ENCODE measurements at regions not wholly inside any gene's neighbourhood (a gene's known extent, or its start where the extent isn't known, plus 50 kb on each side); places are given as distances from the start of the nearest gene placed in this dataset.

DNA sequence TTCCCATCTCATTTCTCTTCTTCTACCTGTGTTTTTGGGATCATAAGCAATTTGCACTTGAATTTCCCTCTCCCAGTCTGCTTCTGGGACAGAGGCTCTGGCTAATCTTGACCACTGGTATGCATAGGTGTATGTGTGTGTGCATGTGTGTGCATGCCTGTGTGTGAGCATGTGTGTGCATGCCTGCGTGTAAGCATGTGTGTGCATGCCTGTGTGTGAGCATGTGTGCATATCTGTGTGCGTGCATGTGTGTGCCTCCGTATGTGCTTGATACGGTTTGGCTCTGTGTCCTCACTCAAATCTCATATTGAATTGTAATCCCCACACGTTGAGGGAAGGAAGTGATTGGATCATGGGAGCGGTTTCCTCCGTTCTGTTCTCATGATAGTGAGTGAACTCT is 77.7 kb downstream of the HAPSTR1 start:
- Mint-ChIP-seq H3K36me3 (no peaks in the 10 kb centered on the region), H3K27ac (no peak overlapping the region), H3K4me1 (no peaks in the 10 kb centered on the region), H3K27me3 (no peaks in the 10 kb centered on the region), H3K9me3 (ENCODE audit: low read depth) (no peaks in the 10 kb centered on the region), H3K4me3 (no peak overlapping the region)
- ATAC-seq = no peak
- CTCF ChIA-PET = no interaction called here
- no peak for DNase-seq

DNA sequence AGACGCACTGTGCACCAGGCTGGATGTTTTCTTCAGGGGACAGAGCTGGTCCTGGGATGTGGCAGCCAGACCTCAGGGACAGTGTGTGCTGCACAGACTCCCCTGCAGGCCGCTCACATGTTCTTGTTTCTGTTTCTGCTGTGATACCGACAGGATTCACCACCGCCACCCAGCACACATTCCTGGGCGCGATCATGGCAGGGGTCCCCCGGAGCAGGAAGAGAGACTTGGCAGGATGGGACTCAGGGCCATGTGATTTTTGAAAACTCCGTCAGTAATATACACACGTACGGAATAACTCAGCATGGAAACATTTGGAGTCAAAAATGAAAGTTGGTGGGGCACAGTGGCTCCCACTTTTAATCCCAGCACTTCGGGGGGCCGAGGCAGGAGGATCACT is 79.0 kb downstream of the HAPSTR1 start:
- Mint-ChIP-seq H3K4me3 (no peak overlapping the region), H3K36me3 (no peaks in the 10 kb centered on the region), H3K27ac (no peak overlapping the region), H3K9me3 (ENCODE audit: low read depth) (no peaks in the 10 kb centered on the region), H3K27me3 (no peaks in the 10 kb centered on the region), H3K4me1 (no peaks in the 10 kb centered on the region)
- CTCF ChIA-PET = no interaction called here
- DNase-seq (no peak), ATAC-seq (no peak)

DNA sequence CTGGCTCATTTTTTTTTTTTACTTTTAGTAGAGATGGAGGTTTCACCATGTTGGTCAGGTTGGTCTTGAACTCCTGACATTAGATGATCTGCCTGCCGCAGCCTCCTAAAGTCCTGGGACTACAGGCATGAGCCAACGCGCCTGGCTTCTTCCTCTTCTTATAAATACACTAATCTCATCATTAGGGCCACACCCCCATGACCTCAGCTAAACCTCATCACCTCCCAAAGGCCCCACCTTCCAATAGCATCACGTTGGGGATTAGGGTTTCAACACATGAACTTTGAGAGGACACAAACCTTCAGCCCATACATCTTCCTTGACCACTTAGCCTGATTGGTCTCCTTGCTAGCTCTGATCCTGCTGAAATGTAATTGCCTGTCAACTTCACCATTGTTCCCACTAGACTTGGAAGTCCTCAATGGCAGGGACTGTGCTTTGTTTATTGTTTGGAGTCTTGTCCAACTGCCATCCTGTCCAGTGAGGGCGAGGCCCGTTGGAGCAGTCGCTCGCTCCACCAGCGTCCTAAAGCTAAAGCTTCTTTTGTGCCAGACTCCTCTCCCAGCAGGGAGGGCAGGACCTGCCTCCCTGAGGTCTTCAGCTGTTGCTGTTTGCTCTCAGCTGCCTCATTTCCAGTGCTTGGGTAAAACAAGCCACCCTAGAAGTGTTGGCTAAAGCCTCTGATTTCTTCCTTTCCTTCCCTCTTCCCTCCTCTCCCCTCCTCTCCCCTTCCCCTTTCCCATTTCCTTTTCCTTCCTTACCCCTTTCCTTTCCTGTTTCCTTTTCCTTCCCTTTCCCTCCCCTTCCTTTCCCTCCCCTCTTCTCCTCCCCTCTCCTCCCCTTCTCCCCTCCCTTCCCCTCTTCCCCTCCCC is 85.3 kb downstream of the HAPSTR1 start:
- no peaks in the 10 kb centered on the region for H3K27me3 Mint-ChIP-seq
- H3K4me1 Mint-ChIP-seq = no peaks in the 10 kb centered on the region
- H3K9me3 Mint-ChIP-seq (ENCODE audit: low read depth) = no peaks in the 10 kb centered on the region
- no peaks in the 10 kb centered on the region for H3K36me3 Mint-ChIP-seq
- ATAC-seq (no peak), DNase-seq (no peak)
- CTCF ChIA-PET = no interaction called here
- H3K27ac Mint-ChIP-seq = no peak overlapping the region
- no peak overlapping the region for H3K4me3 Mint-ChIP-seq

DNA sequence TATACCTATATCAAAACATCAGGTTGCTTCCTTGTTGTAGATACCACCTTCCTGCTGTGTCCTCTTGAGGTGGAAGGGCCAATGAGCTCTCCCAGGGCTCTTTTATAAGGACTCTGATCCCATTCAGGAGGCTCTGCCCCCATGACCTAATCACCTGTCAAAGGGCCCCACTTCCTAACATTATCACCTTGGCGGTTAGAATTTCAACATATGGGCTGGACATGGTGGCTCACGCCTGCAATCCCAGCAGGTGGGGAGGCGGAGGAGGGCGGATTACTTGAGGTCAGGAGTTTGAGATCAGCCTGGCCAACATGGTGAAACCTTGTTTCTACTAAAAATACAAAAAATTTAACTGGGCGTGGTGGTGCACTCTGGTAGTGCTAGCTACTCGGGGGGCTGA is 86.4 kb downstream of the HAPSTR1 start:
- no peaks in the 10 kb centered on the region for H3K27me3 Mint-ChIP-seq
- CTCF ChIA-PET = no interaction called here
- H3K27ac Mint-ChIP-seq = no peak overlapping the region
- no peaks in the 10 kb centered on the region for H3K4me1 Mint-ChIP-seq
- ATAC-seq (no peak), DNase-seq (no peak)
- H3K4me3 Mint-ChIP-seq = no peak overlapping the region
- H3K36me3 Mint-ChIP-seq = no peaks in the 10 kb centered on the region
- no peaks in the 10 kb centered on the region for H3K9me3 Mint-ChIP-seq (ENCODE audit: low read depth)

DNA sequence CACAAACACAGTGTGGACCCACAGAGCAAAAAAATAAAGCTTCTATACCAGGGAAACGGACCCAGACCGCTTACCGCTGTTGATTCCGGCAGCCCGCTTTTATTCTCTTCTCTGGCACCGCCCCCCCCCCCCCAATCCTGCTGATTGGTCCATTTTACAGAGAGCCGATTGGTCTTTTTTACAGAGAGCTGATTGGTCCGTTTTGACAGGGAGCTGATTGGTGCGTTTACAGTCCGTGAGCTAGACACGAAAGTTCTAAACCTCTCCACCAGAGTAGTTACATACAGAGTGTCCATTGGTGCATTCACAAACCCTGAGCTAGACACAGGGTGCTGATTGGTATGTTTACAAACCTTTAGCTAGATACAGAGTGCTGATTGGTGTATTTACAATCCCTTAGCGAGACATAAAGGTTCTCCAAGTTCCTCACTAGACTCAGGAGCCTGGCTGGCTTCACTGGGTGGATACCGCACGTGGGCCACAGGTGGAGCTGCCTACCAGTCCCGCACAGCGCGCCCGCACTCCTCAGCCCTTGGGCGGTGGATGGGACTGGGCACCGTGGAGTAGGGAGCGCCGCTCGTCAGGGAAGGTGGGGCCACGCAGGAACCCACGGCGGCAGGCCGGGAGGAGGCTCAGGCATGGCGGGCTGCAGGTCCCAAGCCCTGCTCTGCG is 92.4 kb downstream of the HAPSTR1 start:
- CTCF ChIA-PET = no interaction called here
- no peaks in the 10 kb centered on the region for H3K36me3 Mint-ChIP-seq
- no peak for DNase-seq

DNA sequence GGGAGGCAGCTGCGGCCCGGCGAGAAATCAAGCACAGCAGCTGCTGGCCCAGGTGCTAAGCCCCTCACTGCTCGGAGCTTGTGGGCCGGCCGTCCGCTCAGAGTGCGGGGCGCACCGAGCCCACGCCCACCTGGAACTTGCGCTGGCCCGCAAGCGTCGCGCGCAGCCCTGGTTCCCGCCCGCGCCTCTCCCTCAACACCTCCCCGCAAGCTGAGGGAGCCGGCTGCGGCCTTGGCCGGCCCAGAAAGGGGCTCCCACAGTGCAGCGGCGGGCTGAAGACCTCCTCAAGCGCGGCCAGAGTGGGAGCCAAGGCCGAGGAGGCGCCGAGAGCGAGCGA is 92.9 kb downstream of the HAPSTR1 start:
- DNase-seq (no peak), ATAC-seq (no peak)
- Mint-ChIP-seq H3K9me3 (ENCODE audit: low read depth) (no peaks in the 10 kb centered on the region), H3K4me1 (no peaks in the 10 kb centered on the region), H3K27me3 (no peaks in the 10 kb centered on the region), H3K27ac (no peak overlapping the region), H3K4me3 (no peak overlapping the region), H3K36me3 (no peaks in the 10 kb centered on the region)
- CTCF ChIA-PET = no interaction called here

More for the DNA sequence above, 92.4 kb downstream of the HAPSTR1 start:
- Mint-ChIP-seq H3K9me3 (ENCODE audit: low read depth) (no peaks in the 10 kb centered on the region), H3K27me3 (no peaks in the 10 kb centered on the region), H3K4me3 (no peak overlapping the region), H3K27ac (no peak overlapping the region), H3K4me1 (no peaks in the 10 kb centered on the region)
- ATAC-seq = no peak

DNA sequence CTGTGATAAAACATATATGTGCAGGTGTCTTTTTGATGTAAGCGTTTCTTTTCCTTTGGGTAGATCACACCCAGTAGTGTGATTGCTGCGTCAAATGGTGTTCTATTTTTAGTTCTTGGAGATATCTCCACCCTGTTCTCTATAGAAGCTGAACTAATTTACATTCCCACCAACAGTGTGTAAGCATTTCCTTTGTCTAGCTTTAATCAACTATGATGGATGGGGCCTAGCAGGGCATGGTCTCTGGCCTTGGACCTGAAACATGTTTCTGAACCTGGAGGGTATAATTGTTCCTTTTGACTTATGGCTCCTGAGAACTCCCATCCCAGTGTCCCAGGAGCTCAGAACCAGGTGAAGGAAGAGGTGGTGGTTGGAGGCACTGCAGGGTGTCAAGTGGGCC is 93.9 kb downstream of the HAPSTR1 start:
- Mint-ChIP-seq H3K4me1 (no peaks in the 10 kb centered on the region), H3K27me3 (no peaks in the 10 kb centered on the region), H3K4me3 (no peak overlapping the region), H3K9me3 (ENCODE audit: low read depth) (no peaks in the 10 kb centered on the region), H3K27ac (no peak overlapping the region), H3K36me3 (no peaks in the 10 kb centered on the region)
- CTCF ChIA-PET = no interaction called here
- no peak for ATAC-seq
- DNase-seq = no peak

DNA sequence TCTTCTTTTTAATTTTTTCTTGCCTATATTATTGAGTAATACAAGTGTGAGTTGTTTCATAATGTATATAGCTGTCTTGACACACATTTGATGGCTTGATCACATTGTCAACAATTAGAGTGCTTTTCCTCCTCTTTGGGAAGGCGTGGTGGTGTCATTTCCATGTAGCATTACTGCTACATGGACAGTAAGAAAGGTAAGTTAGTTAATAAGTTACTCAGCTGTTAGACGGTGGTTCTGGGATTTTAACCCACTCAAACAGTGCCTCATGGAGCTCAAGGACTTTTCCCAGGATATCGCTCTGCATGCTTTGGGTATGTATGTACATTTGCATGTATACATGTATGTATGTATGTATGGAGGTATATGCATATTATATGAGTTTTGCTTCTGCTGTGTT is 94.6 kb downstream of the HAPSTR1 start:
- H3K4me3 Mint-ChIP-seq = no peak overlapping the region
- ATAC-seq (no peak), DNase-seq (no peak)
- H3K36me3 Mint-ChIP-seq = no peaks in the 10 kb centered on the region
- H3K27ac Mint-ChIP-seq = no peak overlapping the region
- CTCF ChIA-PET = no interaction called here
- no peaks in the 10 kb centered on the region for H3K4me1 Mint-ChIP-seq
- no peaks in the 10 kb centered on the region for H3K9me3 Mint-ChIP-seq (ENCODE audit: low read depth)
- H3K27me3 Mint-ChIP-seq = no peaks in the 10 kb centered on the region

DNA sequence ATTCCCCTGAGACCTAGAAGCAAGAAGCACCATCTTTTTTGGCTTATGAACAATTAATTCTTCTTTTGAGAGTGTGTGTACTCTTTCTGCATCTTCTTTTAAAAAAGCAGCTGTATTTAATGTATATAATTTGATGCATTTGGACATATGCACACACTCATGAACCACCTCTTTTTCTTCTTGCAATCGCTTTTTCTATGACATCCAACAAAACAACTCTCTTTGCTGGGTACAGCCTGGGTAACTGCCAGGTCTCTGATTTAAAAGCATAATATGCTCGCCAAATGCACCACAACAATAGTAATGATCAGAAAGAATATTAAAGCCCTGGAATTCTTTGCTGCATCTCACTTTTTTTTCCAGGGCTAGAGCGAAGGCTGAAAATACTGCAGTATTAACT is 97.3 kb downstream of the HAPSTR1 start:
- Mint-ChIP-seq H3K27me3 (no peaks in the 10 kb centered on the region), H3K27ac (no peak overlapping the region), H3K4me3 (no peak overlapping the region), H3K36me3 (no peaks in the 10 kb centered on the region), H3K9me3 (ENCODE audit: low read depth) (no peaks in the 10 kb centered on the region), H3K4me1 (no peaks in the 10 kb centered on the region)
- no peak for ATAC-seq
- no peak for DNase-seq
- CTCF ChIA-PET = no interaction called here

DNA sequence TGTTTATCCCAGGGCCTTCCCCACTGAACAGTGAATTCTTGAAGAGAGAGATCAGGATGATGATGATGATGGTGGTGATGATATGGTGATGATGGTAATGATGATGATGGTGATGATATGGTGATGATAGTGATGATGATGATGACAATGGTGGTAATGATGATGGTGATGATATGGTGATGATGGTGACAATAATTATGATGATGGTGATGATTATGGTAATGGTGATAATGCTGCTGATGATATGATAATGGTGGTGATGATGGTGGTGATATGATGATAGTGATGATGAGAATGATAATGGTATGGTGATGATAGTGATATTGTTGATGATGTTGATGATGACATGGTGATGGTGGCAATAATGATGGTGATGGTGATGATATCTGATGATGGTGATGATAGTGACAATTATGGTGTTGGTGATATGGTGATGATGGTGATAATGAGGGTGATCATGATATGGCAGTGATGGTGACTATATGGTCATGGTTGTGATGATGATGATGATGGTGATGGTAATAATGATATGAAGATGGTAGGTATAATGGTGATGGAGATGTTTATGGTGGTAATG is 99.9 kb downstream of the HAPSTR1 start:
- Mint-ChIP-seq H3K27me3 (no peaks in the 10 kb centered on the region), H3K9me3 (ENCODE audit: low read depth) (no peaks in the 10 kb centered on the region), H3K36me3 (no peaks in the 10 kb centered on the region), H3K4me1 (no peaks in the 10 kb centered on the region), H3K4me3 (no peak overlapping the region), H3K27ac (no peak overlapping the region)
- ATAC-seq (no peak), DNase-seq (no peak)
- CTCF ChIA-PET = no interaction called here

DNA sequence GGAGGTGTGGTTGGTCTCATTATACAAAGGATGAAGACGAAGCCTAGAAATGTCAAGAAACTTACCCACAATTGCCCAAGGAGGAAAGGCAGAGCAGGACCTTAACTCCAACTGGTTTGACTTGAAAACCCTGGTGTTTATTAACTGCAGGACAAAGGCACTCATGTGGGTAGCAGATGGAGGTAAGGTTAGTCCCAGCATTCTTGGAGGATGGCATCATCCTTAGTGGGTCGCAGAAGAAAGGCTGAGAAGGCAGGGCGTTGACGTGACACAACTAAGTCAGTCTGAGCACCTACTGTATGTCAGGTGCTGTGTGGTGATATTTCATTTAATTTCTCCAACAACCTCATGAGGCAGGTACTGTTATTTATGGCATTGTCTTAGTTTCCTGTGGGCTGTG is 101.3 kb downstream of the HAPSTR1 start:
- Mint-ChIP-seq H3K9me3 (ENCODE audit: low read depth) (no peaks in the 10 kb centered on the region), H3K4me3 (no peak overlapping the region), H3K27ac (no peak overlapping the region), H3K4me1 (no peaks in the 10 kb centered on the region), H3K27me3 (no peaks in the 10 kb centered on the region), H3K36me3 (no peaks in the 10 kb centered on the region)
- ATAC-seq = no peak
- CTCF ChIA-PET = no interaction called here
- DNase-seq = no peak

DNA sequence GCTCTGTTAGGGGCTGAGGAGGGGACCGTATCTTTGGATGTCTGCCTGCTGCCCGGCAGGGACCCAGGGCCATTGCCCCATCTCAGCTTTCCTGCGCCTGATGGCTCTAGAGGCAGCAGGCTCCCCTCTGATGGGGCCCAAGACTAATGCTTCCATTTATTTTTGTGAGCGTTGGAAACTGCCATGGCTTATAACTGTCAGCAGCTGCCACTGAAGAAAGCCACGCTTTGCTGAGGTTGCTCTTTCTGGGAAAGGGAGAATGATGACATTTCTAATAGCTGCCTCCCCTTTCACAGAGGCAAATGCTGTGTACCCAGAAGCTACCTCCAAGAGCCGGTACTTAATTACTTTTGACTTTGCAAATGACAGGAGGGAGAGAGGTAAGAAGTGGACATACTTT is 103.8 kb downstream of the HAPSTR1 start:
- no peaks in the 10 kb centered on the region for H3K9me3 Mint-ChIP-seq (ENCODE audit: low read depth)
- CTCF ChIA-PET = no interaction called here
- ATAC-seq = no peak

DNA sequence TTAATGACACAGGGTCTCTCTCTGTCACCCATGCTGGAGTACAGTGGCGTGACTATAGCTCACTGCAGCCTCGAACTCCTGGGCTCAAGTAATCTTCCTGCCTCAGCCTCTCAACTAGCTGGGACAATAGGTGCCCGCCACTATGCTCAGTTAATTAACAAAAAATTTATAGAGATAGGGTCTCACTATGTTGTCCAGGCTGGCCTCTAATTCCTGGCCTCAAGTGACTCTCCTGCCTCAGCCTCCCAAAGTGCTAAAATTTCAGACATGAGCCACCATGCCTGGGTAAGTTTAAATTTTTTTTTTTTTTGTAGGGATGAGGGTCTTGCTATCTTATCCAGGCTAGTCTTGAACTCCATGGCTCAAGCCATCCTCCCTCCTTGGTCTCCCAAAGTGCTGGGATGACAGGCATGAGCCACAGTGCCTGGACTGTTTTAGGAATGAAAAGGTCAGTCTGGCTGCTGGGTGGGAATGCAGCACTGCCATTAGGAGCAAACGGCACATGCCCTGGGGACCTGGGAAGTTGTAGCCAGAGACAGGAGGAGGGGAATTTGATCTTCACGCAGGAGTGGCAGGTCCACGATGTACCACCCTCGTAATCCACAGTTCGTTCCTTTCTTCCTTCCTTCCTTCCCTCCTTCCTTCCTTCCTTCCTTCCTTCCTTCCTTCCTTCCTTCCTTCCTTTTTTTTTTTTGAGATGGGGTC is 106.7 kb downstream of the HAPSTR1 start:
- Mint-ChIP-seq H3K4me1 (no peaks in the 10 kb centered on the region), H3K36me3 (no peaks in the 10 kb centered on the region)

More for the DNA sequence above, 103.8 kb downstream of the HAPSTR1 start:
- H3K36me3 Mint-ChIP-seq = no peaks in the 10 kb centered on the region
- no peak overlapping the region for H3K4me3 Mint-ChIP-seq
- H3K4me1 Mint-ChIP-seq = no peaks in the 10 kb centered on the region
- H3K27me3 Mint-ChIP-seq = peaks cover 4% of the 10 kb centered on the region
- H3K27ac Mint-ChIP-seq = no peak overlapping the region
- no peak for DNase-seq

DNA sequence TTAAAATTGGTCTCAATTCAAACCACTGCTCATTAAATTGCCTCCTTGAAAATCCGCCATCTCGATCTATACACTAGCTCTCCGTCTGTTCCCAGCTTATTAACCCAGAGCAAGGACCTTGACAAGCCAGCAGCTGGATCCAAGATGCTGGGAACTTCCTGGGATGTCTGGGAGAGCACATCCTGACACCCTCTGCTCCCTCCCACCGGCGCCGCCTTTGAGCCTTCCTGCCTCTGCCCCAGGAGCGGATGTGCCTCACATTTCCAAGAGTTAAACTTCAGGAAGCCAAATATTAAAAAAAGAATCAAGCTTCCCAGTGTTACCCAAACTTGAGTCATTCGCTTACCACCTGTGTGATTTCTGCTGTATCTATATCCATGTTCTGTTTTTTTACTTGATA is 107.9 kb downstream of the HAPSTR1 start:
- Mint-ChIP-seq H3K4me3 (no peak overlapping the region), H3K36me3 (no peaks in the 10 kb centered on the region), H3K9me3 (ENCODE audit: low read depth) (no peaks in the 10 kb centered on the region), H3K4me1 (no peaks in the 10 kb centered on the region), H3K27ac (no peak overlapping the region), H3K27me3 (peaks cover 4% of the 10 kb centered on the region)
- CTCF ChIA-PET = no interaction called here
- DNase-seq = no peak
- ATAC-seq = no peak

More for the DNA sequence above, 106.7 kb downstream of the HAPSTR1 start:
- H3K27ac Mint-ChIP-seq = no peak overlapping the region
- CTCF ChIA-PET = no interaction called here
- no peak overlapping the region for H3K4me3 Mint-ChIP-seq
- peaks cover 4% of the 10 kb centered on the region for H3K27me3 Mint-ChIP-seq
- DNase-seq (no peak), ATAC-seq (no peak)
- no peaks in the 10 kb centered on the region for H3K9me3 Mint-ChIP-seq (ENCODE audit: low read depth)

Data from activated CD8-positive, alpha-beta memory T cell treated with anti-CD3 and anti-CD28 coated beads, Interleukin-2, amount 10 ng/mL, durations not matched to agents 7 days and 5 days (primary cell).